Skeletal muscle tissue (tissue), 3 donors: ENCODE measurements at regions not wholly inside any gene's neighbourhood (a gene's known extent, or its start where the extent isn't known, plus 50 kb on each side); places are given as distances from the start of the nearest gene placed in this dataset.

Experiments used
- H3K27ac ChIP-seq: one replicate; pipeline ENCODE4 v1.7.0; 2013; ENCODE audit warnings: mild to moderate bottlenecking, low read depth, low read length, inconsistent platforms
- H3K27me3 ChIP-seq, 3 donors: one replicate each; pipeline ENCODE4 v1.7.0; 2013; ENCODE audit warnings: low read length in 3 of 3; ENCODE audit not compliant: control insufficient read depth in 3 of 3, insufficient read depth in 3 of 3
- H3K36me3 ChIP-seq, 3 donors: one replicate each; pipeline ENCODE4 v1.7.0; 2013; ENCODE audit warnings: low read length in 3 of 3; ENCODE audit not compliant: control insufficient read depth in 3 of 3, insufficient read depth in 3 of 3
- H3K4me1 ChIP-seq, 3 donors: one replicate each; pipeline ENCODE4 v1.7.0; 2013; ENCODE audit warnings: low read length in 3 of 3, mild to moderate bottlenecking in 3 of 3; ENCODE audit not compliant: control insufficient read depth in 3 of 3, insufficient read depth in 3 of 3
- H3K4me3 ChIP-seq, 3 donors: one replicate each; pipeline ENCODE4 v1.7.0; 2013; ENCODE audit warnings: low read length in 3 of 3
- H3K9ac ChIP-seq, 3 donors: one replicate each; pipeline ENCODE4 v1.7.0; 2013; ENCODE audit warnings: low read length in 3 of 3, mild to moderate bottlenecking in 3 of 3, moderate library complexity in 2 of 3, low read depth in 1 of 3
- H3K9me3 ChIP-seq, 3 donors: one replicate each; pipeline ENCODE4 v1.7.0; 2013; ENCODE audit warnings: low read length in 3 of 3; ENCODE audit not compliant: control insufficient read depth in 3 of 3
- donor health status: Osteomylitis.

DNA sequence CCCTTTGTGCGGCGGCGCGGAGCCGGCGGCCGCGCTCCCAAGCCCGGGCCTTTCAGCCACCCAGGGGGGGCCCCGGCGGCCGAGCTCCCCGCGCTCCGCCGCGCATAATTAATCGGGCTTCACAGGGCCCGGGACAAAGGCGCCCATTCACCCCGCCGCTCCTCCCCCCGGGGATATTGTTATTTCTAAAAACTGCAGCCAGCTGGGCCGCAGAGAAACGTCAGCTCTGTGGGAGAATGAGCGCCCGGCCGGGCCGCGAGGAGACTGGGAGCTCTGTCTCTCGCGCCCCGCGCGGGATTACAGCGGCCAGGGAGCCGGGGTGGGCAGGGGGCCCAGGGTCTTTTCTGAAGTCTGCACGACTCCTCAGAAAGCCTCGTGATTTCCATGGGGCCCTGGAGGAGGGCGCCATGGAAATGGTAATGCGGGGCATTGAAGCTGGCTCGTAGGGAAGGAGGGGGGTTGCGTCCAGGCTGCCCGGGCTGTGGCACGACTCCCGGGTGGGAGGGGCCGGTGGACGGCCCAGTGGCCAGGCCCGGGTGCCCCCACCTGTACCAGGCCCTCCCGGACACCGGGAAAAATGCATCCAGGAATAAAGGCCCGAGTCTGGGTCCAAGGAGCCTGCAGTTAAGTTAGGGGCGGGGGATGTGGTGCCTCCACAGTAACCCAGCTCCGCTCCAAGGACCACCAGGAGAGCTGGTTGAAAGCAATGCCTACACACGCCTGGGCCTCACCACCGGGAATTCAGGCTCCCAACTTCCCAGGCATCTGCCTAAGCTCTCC, 125.3 kb downstream of the ZFP36L2 start:
- Histone ChIP-seq H3K27ac (peak overlapping the region; percentile 80), H3K4me3 (peak overlapping the region; percentile 63 to 72 (median 67)), H3K9me3 (no peaks in the 10 kb centered on the region), H3K4me1 (peaks cover 24 to 30% (median 29%) of the 10 kb centered on the region in 3 donors), H3K9ac (peak overlapping the region; percentile 66 to 87 (median 84)), H3K27me3 (no peaks in the 10 kb centered on the region), H3K36me3 (no peaks in the 10 kb centered on the region)

DNA sequence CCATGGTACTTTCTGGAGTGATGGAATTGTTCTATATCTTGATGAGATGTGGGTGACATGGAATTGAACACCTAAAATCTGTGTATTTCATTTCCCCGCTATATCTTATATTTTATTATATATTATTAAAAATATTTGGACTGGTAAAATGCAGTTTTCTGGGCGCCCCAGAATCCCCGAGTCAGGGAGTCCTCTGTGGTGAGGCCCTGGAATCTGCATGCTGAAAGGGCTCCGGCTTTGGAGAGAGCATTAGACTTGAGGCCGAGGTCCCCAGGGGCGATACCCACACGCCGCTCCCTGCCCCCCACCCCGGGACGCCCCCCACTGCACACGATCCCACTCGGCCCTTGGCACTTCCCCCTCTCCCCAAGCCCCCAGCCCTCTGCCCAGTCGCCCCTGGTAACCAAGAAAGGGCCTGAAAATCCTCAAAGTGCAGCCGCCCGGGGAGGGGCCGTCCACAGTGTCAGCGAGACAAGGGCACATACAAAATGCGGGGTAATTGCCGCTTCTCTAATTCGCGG, 126.0 kb downstream of the ZFP36L2 start:
- Histone ChIP-seq H3K9me3 (no peaks in the 10 kb centered on the region), H3K27ac (peak overlapping the region; percentile 80), H3K4me1 (peaks cover 18 to 24% (median 23%) of the 10 kb centered on the region in 3 donors), H3K4me3 (peak overlapping the region; percentile 63 to 72 (median 67)), H3K27me3 (no peaks in the 10 kb centered on the region), H3K9ac (peak overlapping the region; percentile 66 to 87 (median 84)), H3K36me3 (no peaks in the 10 kb centered on the region)

DNA sequence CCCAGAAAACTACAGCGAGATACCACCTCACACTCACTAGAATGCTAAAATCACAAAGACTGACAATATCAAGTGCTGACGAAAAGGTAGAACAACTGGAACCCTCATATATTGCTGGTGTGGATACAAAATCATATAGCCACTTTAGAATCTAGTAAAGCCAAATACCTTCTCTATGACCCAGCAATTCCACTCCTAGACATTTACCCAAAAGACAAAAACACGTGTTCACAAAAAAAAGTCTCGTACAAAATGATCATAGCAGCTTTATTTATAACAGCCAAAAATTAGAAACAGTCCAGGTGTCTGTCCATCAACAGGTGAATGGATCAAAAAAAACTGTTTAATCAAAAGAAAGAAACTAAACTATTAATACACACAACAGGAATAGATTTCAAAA, 126.6 kb downstream of the ZFP36L2 start:
- Histone ChIP-seq H3K4me1 (peaks cover 13 to 18% (median 16%) of the 10 kb centered on the region in 3 donors), H3K27ac (no peak overlapping the region)

DNA sequence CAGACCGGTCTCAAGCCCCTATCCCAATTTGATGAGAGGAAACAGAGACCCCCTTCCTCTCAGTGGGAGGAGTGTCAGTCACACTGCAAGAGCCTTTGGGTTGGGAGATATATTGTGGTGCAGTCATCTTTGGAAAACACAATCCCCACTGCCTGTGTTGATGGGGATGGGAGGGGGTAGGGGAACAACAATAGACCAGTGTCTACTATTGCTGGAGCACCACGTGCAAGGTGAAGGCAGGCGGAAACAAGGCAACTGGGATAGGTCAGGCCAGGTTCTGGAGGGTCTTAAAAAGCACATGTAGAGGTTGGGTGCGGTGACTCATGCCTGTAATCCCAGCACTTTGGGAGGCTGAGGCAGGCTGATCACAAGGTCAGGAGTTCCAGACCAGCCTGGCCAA, 127.9 kb downstream of the ZFP36L2 start:
- Histone ChIP-seq H3K4me1 (peaks cover 13 to 18% (median 15%) of the 10 kb centered on the region in 3 donors), H3K27ac (no peak overlapping the region)

More for the DNA sequence above, 126.6 kb downstream of the ZFP36L2 start:
- H3K27me3 ChIP-seq: no peaks in the 10 kb centered on the region
- no peak overlapping the region for H3K9ac ChIP-seq
- H3K4me3 ChIP-seq: no peak overlapping the region
- no peaks in the 10 kb centered on the region for H3K9me3 ChIP-seq
- H3K36me3 ChIP-seq: no peaks in the 10 kb centered on the region

DNA sequence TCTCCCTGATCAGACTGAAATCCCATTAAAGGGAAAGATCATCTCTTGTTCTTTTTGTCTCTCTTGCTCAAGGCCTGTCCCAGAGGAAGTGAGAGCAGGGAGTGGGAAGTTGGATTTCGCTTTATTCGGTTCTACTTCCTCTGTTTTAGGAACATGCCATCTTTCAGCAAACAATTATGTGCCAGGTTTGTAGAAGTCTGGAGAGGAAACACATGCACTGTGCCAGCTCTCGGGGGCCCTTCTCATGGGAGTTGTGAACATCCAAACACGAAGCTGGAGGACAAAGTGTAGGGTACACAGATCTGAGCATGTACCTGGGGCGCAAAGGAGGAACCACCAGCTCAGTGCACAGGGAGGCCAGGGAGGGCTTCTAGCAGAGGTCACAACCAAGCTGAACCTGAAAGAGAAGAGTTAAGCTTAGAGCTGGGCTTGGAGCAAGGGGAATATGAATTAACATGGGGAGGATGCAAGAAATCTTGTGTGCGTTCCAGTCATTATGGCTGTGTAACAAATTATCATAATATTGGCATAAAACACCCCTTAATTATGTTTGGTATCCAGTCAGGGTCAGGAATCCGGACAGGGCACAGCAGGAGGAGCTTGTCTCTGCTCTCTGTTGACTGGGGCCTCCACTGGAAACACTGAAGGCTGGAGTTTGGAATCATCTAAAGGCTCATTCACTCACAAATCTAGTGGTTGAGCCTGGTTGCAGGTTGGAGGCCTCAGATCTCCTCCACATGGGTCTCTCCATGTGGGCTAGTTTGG, 128.6 kb downstream of the ZFP36L2 start:
- Histone ChIP-seq H3K9me3 (no peaks in the 10 kb centered on the region), H3K9ac (no peak overlapping the region), H3K27me3 (no peaks in the 10 kb centered on the region), H3K27ac (no peak overlapping the region), H3K4me3 (no peak overlapping the region), H3K4me1 (peaks cover 13 to 16% (median 15%) of the 10 kb centered on the region in 3 donors), H3K36me3 (no peaks in the 10 kb centered on the region)

More for the DNA sequence above, 127.9 kb downstream of the ZFP36L2 start:
- Histone ChIP-seq H3K4me3 (no peak overlapping the region), H3K9ac (no peak overlapping the region), H3K9me3 (no peaks in the 10 kb centered on the region), H3K27me3 (no peaks in the 10 kb centered on the region), H3K36me3 (no peaks in the 10 kb centered on the region)

- Histone ChIP-seq H3K27ac (no peak overlapping the region), H3K9me3 (no peaks in the 10 kb centered on the region), H3K9ac (no peak overlapping the region), H3K27me3 (no peaks in the 10 kb centered on the region), H3K4me3 (no peak overlapping the region), H3K36me3 (no peaks in the 10 kb centered on the region), H3K4me1 (peaks cover 0 to 3% (median 0%) of the 10 kb centered on the region in 3 donors)
Measured at GRCh38 chr2:43095533-43096295, 130.7 kb downstream of the ZFP36L2 start.

DNA sequence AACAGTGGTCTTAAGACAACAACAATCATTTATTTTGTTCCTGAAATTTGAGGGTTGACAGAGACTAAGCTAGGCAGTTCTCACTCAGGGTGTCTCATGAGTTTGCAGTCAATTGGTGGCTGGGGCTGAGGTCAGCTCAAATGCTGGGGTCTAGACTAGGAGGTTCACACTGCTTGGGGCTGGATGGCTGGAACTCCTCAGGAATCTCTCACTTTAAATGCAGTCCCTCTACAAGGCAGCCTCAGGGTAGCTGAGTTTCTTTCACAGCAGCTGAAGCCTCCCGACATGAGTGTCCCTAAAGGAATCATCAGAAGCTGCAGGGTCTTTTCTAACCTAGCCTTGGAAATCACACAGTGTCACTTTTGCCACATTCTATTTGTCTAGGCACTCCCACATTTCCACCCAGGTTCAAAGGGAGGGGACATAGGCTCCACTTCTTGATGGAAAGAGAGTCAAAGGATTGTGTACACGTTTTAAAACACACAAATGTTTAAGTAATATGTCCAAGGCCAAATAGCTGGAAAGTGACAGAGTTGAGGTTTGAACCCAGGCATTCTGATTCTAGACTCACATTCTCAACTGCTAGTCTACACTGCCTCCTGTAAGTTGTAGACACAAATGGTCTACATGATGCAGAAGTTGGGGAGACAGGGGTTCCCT, 133.8 kb downstream of the ZFP36L2 start:
- Histone ChIP-seq H3K4me1 (peaks cover 2 to 3% (median 3%) of the 10 kb centered on the region in 3 donors), H3K36me3 (no peaks in the 10 kb centered on the region)

DNA sequence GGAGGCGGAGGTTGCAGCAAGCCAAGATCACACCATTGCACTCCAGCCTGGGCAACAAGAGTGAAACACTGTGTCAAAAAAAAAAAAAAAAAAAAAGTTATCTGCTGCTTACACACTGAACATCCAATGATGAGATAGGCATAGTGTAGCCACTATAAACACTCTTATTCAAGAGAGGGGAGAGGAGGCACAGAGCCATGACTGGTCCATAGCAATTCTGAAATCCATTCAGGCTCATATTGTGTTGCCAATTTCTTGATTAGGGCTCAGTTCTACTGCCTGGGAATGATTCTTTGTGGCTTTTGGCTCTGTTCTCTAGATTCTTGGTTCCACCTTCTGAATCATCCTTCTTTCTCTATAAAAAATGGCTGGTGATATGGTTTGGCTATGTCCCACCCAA, 136.1 kb downstream of the ZFP36L2 start:
- H3K9ac ChIP-seq: no peak overlapping the region
- H3K4me1 ChIP-seq: peaks cover 21 to 24% (median 22%) of the 10 kb centered on the region in 3 donors
- H3K36me3 ChIP-seq: no peaks in the 10 kb centered on the region
- no peak overlapping the region for H3K4me3 ChIP-seq
- no peaks in the 10 kb centered on the region for H3K27me3 ChIP-seq
- no peaks in the 10 kb centered on the region for H3K9me3 ChIP-seq
- H3K27ac ChIP-seq: no peak overlapping the region

More for the DNA sequence above, 133.8 kb downstream of the ZFP36L2 start:
- no peak overlapping the region for H3K27ac ChIP-seq
- H3K9me3 ChIP-seq: no peaks in the 10 kb centered on the region
- no peak overlapping the region for H3K4me3 ChIP-seq
- no peak overlapping the region for H3K9ac ChIP-seq
- H3K27me3 ChIP-seq: no peaks in the 10 kb centered on the region
